Astrocyte (in vitro differentiated cells and primary cell): ENCODE measurements at regions not wholly inside any gene's neighbourhood (a gene's known extent, or its start where the extent isn't known, plus 50 kb on each side); places are given as distances from the start of the nearest gene placed in this dataset.

Source experiments
- DNase-seq: peaks from one replicate; pipeline ENCODE4 v3.0.0-alpha.2; 2010; ENCODE audit warnings: low read depth
- FAIRE-seq: peaks from 2 replicates; lab custom pipeline; 2011; peaks lifted over from hg19 to GRCh38; lab: Jason Lieb, UNC
- H2AFZ ChIP-seq: 2 replicates; pipeline ENCODE4 v1.6.0; 2012; ENCODE audit warnings: low read depth, low read length, inconsistent platforms
- H3K27ac ChIP-seq: 2 replicates; pipeline ENCODE4 v1.5.1; 2011; ENCODE audit warnings: low read depth, low read length, inconsistent platforms
- H3K27me3 ChIP-seq: 2 replicates; pipeline ENCODE4 v1.6.0; 2011; ENCODE audit warnings: low read length, inconsistent platforms; ENCODE audit not compliant: insufficient read depth
- H3K36me3 ChIP-seq: 2 replicates; pipeline ENCODE4 v1.5.1; 2011; ENCODE audit warnings: low read length, inconsistent platforms; ENCODE audit not compliant: insufficient read depth
- H3K4me1 ChIP-seq: 2 replicates; pipeline ENCODE4 v1.5.1; 2011; ENCODE audit warnings: low read length, inconsistent platforms; ENCODE audit not compliant: insufficient read depth
- H3K4me2 ChIP-seq: 2 replicates; pipeline ENCODE4 v1.6.0; 2012; ENCODE audit warnings: low read length, inconsistent platforms
- H3K4me3 ChIP-seq: 2 replicates; pipeline ENCODE4 v1.5.1; 2011; ENCODE audit warnings: low read depth, mild to moderate bottlenecking, low read length, inconsistent platforms; ENCODE audit not compliant: insufficient read depth
- H3K79me2 ChIP-seq: 2 replicates; pipeline ENCODE4 v1.6.0; 2012; ENCODE audit warnings: mild to moderate bottlenecking, low read length, inconsistent platforms; ENCODE audit not compliant: insufficient read depth
- H3K9ac ChIP-seq: 2 replicates; pipeline ENCODE4 v1.6.0; 2012; ENCODE audit warnings: mild to moderate bottlenecking, low read length, inconsistent platforms
- H3K9me3 ChIP-seq: 2 replicates; pipeline ENCODE4 v1.5.1; 2012; ENCODE audit warnings: low read depth, mild to moderate bottlenecking, low read length, inconsistent platforms; ENCODE audit not compliant: insufficient read depth
- H4K20me1 ChIP-seq: 2 replicates; pipeline ENCODE4 v1.6.0; 2012; ENCODE audit warnings: low read length, inconsistent platforms; ENCODE audit not compliant: insufficient read depth
- H3K27ac Mint-ChIP-seq: one replicate; pipeline ENCODE4 v1.8.0; 2021; ENCODE audit warnings: mild to moderate bottlenecking, mixed read lengths; ENCODE audit not compliant: unreplicated experiment
- H3K27me3 Mint-ChIP-seq: one replicate; pipeline ENCODE4 v1.8.0; 2021; ENCODE audit warnings: low read depth, mixed read lengths; ENCODE audit not compliant: unreplicated experiment
- H3K36me3 Mint-ChIP-seq: one replicate; pipeline ENCODE4 v1.8.0; 2021; ENCODE audit warnings: low read depth, mixed read lengths; ENCODE audit not compliant: unreplicated experiment
- H3K4me1 Mint-ChIP-seq: one replicate; pipeline ENCODE4 v1.8.0; 2021; ENCODE audit warnings: low read depth, mixed read lengths; ENCODE audit not compliant: unreplicated experiment
- H3K4me3 Mint-ChIP-seq: one replicate; pipeline ENCODE4 v1.8.0; 2021; ENCODE audit warnings: mild to moderate bottlenecking, moderate library complexity, mixed read lengths; ENCODE audit not compliant: unreplicated experiment
- H3K9me3 Mint-ChIP-seq: one replicate; pipeline ENCODE4 v1.8.0; 2021; ENCODE audit warnings: mild to moderate bottlenecking, mixed read lengths; ENCODE audit not compliant: unreplicated experiment
- CTCF ChIP-seq: IDR thresholded peaks from 2 replicates; pipeline ENCODE4 v1.5.1; 2011; ENCODE audit warnings: low read depth, mild to moderate bottlenecking, inconsistent platforms, low read length, moderate library complexity; ENCODE audit not compliant: insufficient read depth
- EZH2 ChIP-seq: IDR thresholded peaks from 2 replicates; pipeline ENCODE4 v1.6.1; 2012; ENCODE audit warnings: mild to moderate bottlenecking, low read length, inconsistent platforms; ENCODE audit not compliant: insufficient read depth

GRCh38 chr9:73468716-73469115 is 317.1 kb downstream of the ANXA1 start:
- FAIRE-seq = no peak
- Histone ChIP-seq H3K27me3 (no peaks in the 10 kb centered on the region), H3K4me1 (no peaks in the 10 kb centered on the region), H3K27ac (no peak overlapping the region), H4K20me1 (no peaks in the 10 kb centered on the region), H3K36me3 (no peaks in the 10 kb centered on the region), H2AFZ (no peak overlapping the region), H3K9me3 (no peaks in the 10 kb centered on the region), H3K79me2 (no peaks in the 10 kb centered on the region), H3K9ac (no peak overlapping the region), H3K4me3 (no peak overlapping the region), H3K4me2 (no peak overlapping the region)
- DNase-seq = no peak
- Mint-ChIP-seq H3K36me3 (peaks cover 2% of the 10 kb centered on the region), H3K9me3 (no peaks in the 10 kb centered on the region), H3K4me1 (peaks cover 5% of the 10 kb centered on the region), H3K27me3 (no peaks in the 10 kb centered on the region), H3K27ac (no peak overlapping the region), H3K4me3 (no peak overlapping the region)
- TF ChIP-seq EZH2 = no peak
- TF ChIP-seq CTCF = no peak

DNA sequence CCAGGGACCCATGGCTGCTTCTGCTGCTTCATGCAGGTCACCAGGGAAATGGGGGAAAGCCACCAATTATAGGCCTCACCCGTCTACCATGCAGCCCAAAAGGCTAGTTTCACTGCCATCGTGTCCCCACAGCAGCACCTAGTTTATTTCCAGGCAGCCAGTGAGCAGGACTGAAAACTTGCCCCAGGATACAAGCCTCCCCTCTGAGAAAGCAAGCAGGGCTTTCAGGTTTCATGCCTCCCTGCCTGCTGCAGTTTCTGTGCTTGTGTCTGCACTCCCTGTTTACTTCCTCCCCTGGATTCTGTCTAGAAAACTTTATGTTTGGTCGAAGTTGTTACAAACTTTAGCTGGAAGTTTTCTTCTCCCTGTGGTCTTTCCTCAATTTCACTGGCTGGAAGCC is 319.1 kb downstream of the ANXA1 start:
- Mint-ChIP-seq H3K27me3 (no peaks in the 10 kb centered on the region), H3K4me3 (no peak overlapping the region), H3K36me3 (peaks cover 8% of the 10 kb centered on the region), H3K4me1 (peaks cover 5% of the 10 kb centered on the region), H3K27ac (no peak overlapping the region), H3K9me3 (peaks cover 3% of the 10 kb centered on the region)
- Histone ChIP-seq H4K20me1 (no peaks in the 10 kb centered on the region), H3K4me2 (no peak overlapping the region), H3K27ac (no peak overlapping the region), H3K9me3 (no peaks in the 10 kb centered on the region), H3K79me2 (no peaks in the 10 kb centered on the region), H2AFZ (no peak overlapping the region), H3K4me3 (no peak overlapping the region), H3K27me3 (no peaks in the 10 kb centered on the region), H3K4me1 (no peaks in the 10 kb centered on the region), H3K9ac (no peak overlapping the region), H3K36me3 (no peaks in the 10 kb centered on the region)
- DNase-seq = no peak
- no peak for TF ChIP-seq CTCF
- TF ChIP-seq EZH2 = no peak
- no peak for FAIRE-seq

- Mint-ChIP-seq H3K9me3 (peaks cover 3% of the 10 kb centered on the region), H3K27ac (no peak overlapping the region), H3K36me3 (peaks cover 8% of the 10 kb centered on the region), H3K27me3 (no peaks in the 10 kb centered on the region), H3K4me1 (no peaks in the 10 kb centered on the region), H3K4me3 (no peak overlapping the region)
- Histone ChIP-seq H3K9ac (no peak overlapping the region), H3K4me3 (no peak overlapping the region), H3K27me3 (no peaks in the 10 kb centered on the region), H3K9me3 (no peaks in the 10 kb centered on the region), H3K4me1 (no peaks in the 10 kb centered on the region), H3K27ac (no peak overlapping the region), H3K4me2 (no peak overlapping the region), H3K36me3 (no peaks in the 10 kb centered on the region), H3K79me2 (no peaks in the 10 kb centered on the region), H4K20me1 (no peaks in the 10 kb centered on the region), H2AFZ (no peak overlapping the region)
- TF ChIP-seq CTCF (no peak), EZH2 (no peak)
- no peak for DNase-seq
- no peak for FAIRE-seq
Measured at GRCh38 chr9:73474002-73474600, 322.4 kb downstream of the ANXA1 start.
